Loucy (cell line): ENCODE measurements at regions not wholly inside any gene's neighbourhood (a gene's known extent, or its start where the extent isn't known, plus 50 kb on each side); places are given as distances from the start of the nearest gene placed in this dataset.

ENCODE experiments used
- H2AFZ ChIP-seq: fragments of 200-600 bp; sonication (generic); 2 replicates; pipeline ENCODE4 v1.6.0; 2016; ENCODE audit warnings: antibody characterized with exemption, mild to moderate bottlenecking, low read length, moderate library complexity
- H3F3A ChIP-seq: fragments of 200-600 bp; 2 replicates; pipeline ENCODE4 v1.6.0; 2016; ENCODE audit warnings: antibody characterized with exemption, low read depth, mild to moderate bottlenecking
- H3K27me3 ChIP-seq: fragments of 200-600 bp; sonication (generic); 2 replicates; pipeline ENCODE4 v1.6.1; 2014; ENCODE audit warnings: low read length, mild to moderate bottlenecking; ENCODE audit not compliant: insufficient read depth, poor library complexity, severe bottlenecking
- H3K36me3 ChIP-seq: fragments of 200-600 bp; sonication (generic); 2 replicates; pipeline ENCODE4 v1.6.1; 2016; ENCODE audit warnings: low read length; ENCODE audit not compliant: insufficient read depth
- H3K4me1 ChIP-seq: fragments of 200-600 bp; sonication (generic); 2 replicates; pipeline ENCODE4 v1.5.1; 2014; ENCODE audit warnings: low read length, mild to moderate bottlenecking; ENCODE audit not compliant: insufficient read depth, poor library complexity, severe bottlenecking
- H3K4me2 ChIP-seq: fragments of 200-600 bp; sonication (generic); 2 replicates; pipeline ENCODE4 v1.6.0; 2014; ENCODE audit warnings: antibody characterized with exemption, low read length, low read depth, mild to moderate bottlenecking; ENCODE audit not compliant: poor library complexity, severe bottlenecking
- H3K4me3 ChIP-seq: fragments of 200-600 bp; sonication (generic); 2 replicates; pipeline ENCODE4 v1.5.1; 2014; ENCODE audit warnings: low read length, mild to moderate bottlenecking, mixed read lengths; ENCODE audit not compliant: poor library complexity, severe bottlenecking
- H3K79me2 ChIP-seq: fragments of 200-600 bp; sonication (generic); 2 replicates; pipeline ENCODE4 v1.6.1; 2014; ENCODE audit warnings: low read length; ENCODE audit not compliant: insufficient read depth
- H3K9ac ChIP-seq: fragments of 200-600 bp; sonication (generic); 2 replicates; pipeline ENCODE4 v1.6.0; 2014; ENCODE audit warnings: mild to moderate bottlenecking, low read depth, low read length, moderate library complexity; ENCODE audit not compliant: poor library complexity, severe bottlenecking
- H3K9me2 ChIP-seq: fragments of 200-600 bp; sonication (generic); replicated peaks from 2 replicates; pipeline ENCODE4 v1.6.1; 2016; ENCODE audit warnings: low read depth, low read length, mixed read lengths
- H3K9me3 ChIP-seq: fragments of 200-600 bp; sonication (generic); 2 replicates; pipeline ENCODE4 v1.6.1; 2014; ENCODE audit warnings: mild to moderate bottlenecking, antibody characterized with exemption, low read length, low read depth; ENCODE audit not compliant: insufficient read depth
- H4K20me1 ChIP-seq: fragments of 200-600 bp; sonication (generic); 2 replicates; pipeline ENCODE4 v1.6.0; 2014; ENCODE audit warnings: antibody characterized with exemption, low read length, mild to moderate bottlenecking; ENCODE audit not compliant: insufficient read depth, poor library complexity, severe bottlenecking
- CTCF ChIP-seq: fragments of 200-600 bp; sonication (generic); conservative IDR thresholded peaks from 2 replicates; pipeline ENCODE4 v1.5.1; 2014; ENCODE audit warnings: mild to moderate bottlenecking, antibody characterized with exemption, low read length
- EZH2phosphoT487 ChIP-seq: fragments of 200-600 bp; IDR thresholded peaks from 2 replicates; pipeline ENCODE4 v1.6.1; 2018; ENCODE audit warnings: antibody characterized with exemption, mild to moderate bottlenecking, moderate library complexity, borderline replicate concordance

- Histone ChIP-seq H3K9me2 (no peaks in the 10 kb centered on the region), H3F3A (no peaks in the 10 kb centered on the region), H3K4me3 (no peak overlapping the region), H3K36me3 (no peaks in the 10 kb centered on the region), H3K9ac (no peak overlapping the region), H3K4me1 (no peaks in the 10 kb centered on the region), H3K27me3 (no peaks in the 10 kb centered on the region), H2AFZ (no peak overlapping the region), H3K79me2 (no peaks in the 10 kb centered on the region), H3K4me2 (no peak overlapping the region), H4K20me1 (no peaks in the 10 kb centered on the region), H3K9me3 (no peaks in the 10 kb centered on the region)
- TF ChIP-seq EZH2phosphoT487 (no peak), CTCF (no peak)
These were observed 58.5 kb upstream of the PABPC4L start for GRCh38 chr4:134260126-134260525.
